Neuronal stem cell (in vitro differentiated cells): ENCODE measurements at regions not wholly inside any gene's neighbourhood (a gene's known extent, or its start where the extent isn't known, plus 50 kb on each side); places are given as distances from the start of the nearest gene placed in this dataset.

Source experiments
- DNase-seq: peaks from one replicate; pipeline ENCODE4 v3.0.0-alpha.2; 2013; ENCODE audit warnings: low spot score
- H2AFZ ChIP-seq: one replicate; pipeline ENCODE4 v1.6.1; 2013; ENCODE audit warnings: mild to moderate bottlenecking, low read length, inconsistent platforms
- H2AK5ac ChIP-seq: 2 replicates; pipeline ENCODE4 v1.6.1; 2013; ENCODE audit warnings: low read depth, mild to moderate bottlenecking, inconsistent platforms, low read length, moderate library complexity, mixed read lengths
- H2BK120ac ChIP-seq: 2 replicates; pipeline ENCODE4 v1.6.1; 2013; ENCODE audit warnings: low read depth, mild to moderate bottlenecking, inconsistent platforms, low read length, moderate library complexity, mixed read lengths
- H2BK12ac ChIP-seq: one replicate; pipeline ENCODE4 v1.6.1; 2013; ENCODE audit warnings: low read length, inconsistent platforms
- H2BK15ac ChIP-seq: 2 replicates; pipeline ENCODE4 v1.6.1; 2013; ENCODE audit warnings: mild to moderate bottlenecking, low read length, inconsistent platforms, mixed read lengths
- H2BK5ac ChIP-seq: one replicate; pipeline ENCODE4 v1.6.1; 2013; ENCODE audit warnings: inconsistent platforms, mild to moderate bottlenecking, low read length, moderate library complexity
- H3K14ac ChIP-seq: one replicate; pipeline ENCODE4 v1.6.1; 2013; ENCODE audit warnings: low read length, inconsistent platforms
- H3K18ac ChIP-seq: 2 replicates; pipeline ENCODE4 v1.6.1; 2013; ENCODE audit warnings: low read length, inconsistent platforms
- H3K23ac ChIP-seq: 2 replicates; pipeline ENCODE4 v1.6.1; 2013; ENCODE audit warnings: low read depth, mild to moderate bottlenecking, mixed read lengths, low read length, inconsistent platforms; ENCODE audit not compliant: poor library complexity
- H3K27ac ChIP-seq: replicated peaks from 3 replicates; pipeline ENCODE4 v1.5.1; 2013; ENCODE audit warnings: low read length, inconsistent platforms
- H3K27me3 ChIP-seq, 3 experiments: 2 replicates each; pipeline ENCODE4 v1.6.1; 2013; ENCODE audit warnings: low read length in 3 of 3, mild to moderate bottlenecking in 2 of 3, inconsistent platforms in 1 of 3, low read depth in 1 of 3, mixed read lengths in 1 of 3, moderate library complexity in 1 of 3; ENCODE audit not compliant: control insufficient read depth in 3 of 3, insufficient read depth in 3 of 3
- H3K36me3 ChIP-seq, 2 donors: replicated peaks in 1 of 2; 2 replicates each; pipeline ENCODE4 v1.6.1; 2013; ENCODE audit warnings: low read length in 2 of 2; ENCODE audit not compliant: control insufficient read depth in 2 of 2, insufficient read depth in 2 of 2
- H3K4ac ChIP-seq: 2 replicates; pipeline ENCODE4 v1.6.1; 2013; ENCODE audit warnings: inconsistent platforms, mild to moderate bottlenecking, low read length, moderate library complexity
- H3K4me1 ChIP-seq, 2 donors: 1 replicate in 1 of 2; 2 replicates in 1 of 2; pipeline ENCODE4 v1.6.1; 2013; ENCODE audit warnings: low read length in 2 of 2, low read depth in 1 of 2; ENCODE audit not compliant: control insufficient read depth in 2 of 2, insufficient read depth in 1 of 2
- H3K4me2 ChIP-seq: one replicate; pipeline ENCODE4 v1.6.1; 2013; ENCODE audit warnings: mild to moderate bottlenecking, low read length, inconsistent platforms; ENCODE audit not compliant: insufficient read depth, poor library complexity, severe bottlenecking
- H3K4me3 ChIP-seq, 2 donors: 2 replicates each; pipeline ENCODE4 v1.5.1; 2013; ENCODE audit warnings: low read length in 2 of 2, mild to moderate bottlenecking in 2 of 2, inconsistent platforms in 1 of 2, moderate library complexity in 1 of 2
- H3K79me1 ChIP-seq: one replicate; pipeline ENCODE4 v1.6.1; 2013; ENCODE audit warnings: low read depth, mild to moderate bottlenecking, inconsistent platforms, low read length, moderate library complexity
- H3K9ac ChIP-seq: one replicate; pipeline ENCODE4 v1.6.1; 2013; ENCODE audit warnings: mild to moderate bottlenecking, low read depth, low read length, inconsistent platforms; ENCODE audit not compliant: poor library complexity
- H3K9me3 ChIP-seq, 2 donors: replicated peaks in 1 of 2; 2 replicates each; pipeline versions ENCODE3 to v1.6.1; 2013; ENCODE audit warnings: low read length in 2 of 2, mild to moderate bottlenecking in 2 of 2, inconsistent platforms in 1 of 2, low read depth in 1 of 2, mixed read lengths in 1 of 2, moderate library complexity in 1 of 2; ENCODE audit not compliant: control insufficient read depth in 2 of 2, insufficient read depth in 1 of 2
- H4K8ac ChIP-seq: one replicate; pipeline ENCODE4 v1.6.1; 2013; ENCODE audit warnings: low read depth, mild to moderate bottlenecking, inconsistent platforms, low read length, moderate library complexity
- H4K91ac ChIP-seq: one replicate; pipeline ENCODE4 v1.6.1; 2013; ENCODE audit warnings: low read length, low read depth, mild to moderate bottlenecking, inconsistent platforms; ENCODE audit not compliant: poor library complexity
- WGBS, 2 donors: extraction: QIAGEN DNeasy Blood & Tissue Kit; methylation state at CpG; one replicate each; pipeline ENCODE4 v1.1.7; 2013; ENCODE audit warnings: missing lambda C conversion rate in 2 of 2, mixed read lengths in 1 of 2; ENCODE audit not compliant: insufficient read length in 2 of 2, insufficient replicate concordance in 1 of 2; ENCODE audit errors: extremely low coverage in 2 of 2; 5-methylcytosine and 5-hydroxymethylcytosine counted together

- Histone ChIP-seq H4K8ac (no peak overlapping the region), H2AK5ac (no peak overlapping the region), H3K23ac (no peak overlapping the region), H3K9ac (no peak overlapping the region), H3K27me3 (no peaks in the 10 kb centered on the region), H3K36me3 (no peaks in the 10 kb centered on the region), H2BK12ac (no peak overlapping the region), H3K4ac (no peak overlapping the region), H3K4me3 (no peak overlapping the region), H4K91ac (no peak overlapping the region), H2AFZ (no peak overlapping the region), H2BK15ac (no peak overlapping the region), H2BK120ac (no peak overlapping the region), H3K4me1 (no peaks in the 10 kb centered on the region), H3K27ac (no peak overlapping the region), H3K9me3 (no peaks in the 10 kb centered on the region), H3K4me2 (no peak overlapping the region), H3K14ac (no peak overlapping the region), H2BK5ac (no peak overlapping the region), H3K79me1 (no peaks in the 10 kb centered on the region), H3K18ac (no peak overlapping the region)
- DNase-seq = no peak
- WGBS, 2 donors = no CpG with 5 or more reads among the region's 1 CpG
Observed at GRCh38 chr9:15048772-15049171, 138.5 kb upstream of the FREM1 start.

- Histone ChIP-seq H3K27me3 (no peaks in the 10 kb centered on the region), H3K36me3 (no peaks in the 10 kb centered on the region), H2BK15ac (no peak overlapping the region), H2BK12ac (no peak overlapping the region), H3K18ac (no peak overlapping the region), H3K4ac (no peak overlapping the region), H3K4me3 (no peak overlapping the region), H2BK5ac (no peak overlapping the region), H3K4me1 (no peaks in the 10 kb centered on the region), H3K79me1 (no peaks in the 10 kb centered on the region), H3K9me3 (no peaks in the 10 kb centered on the region), H2BK120ac (no peak overlapping the region), H4K8ac (no peak overlapping the region), H2AFZ (no peak overlapping the region), H4K91ac (no peak overlapping the region), H2AK5ac (no peak overlapping the region), H3K23ac (no peak overlapping the region), H3K4me2 (no peak overlapping the region), H3K9ac (no peak overlapping the region), H3K27ac (no peak overlapping the region), H3K14ac (no peak overlapping the region)
- no peak for DNase-seq
- WGBS, 2 donors = 88% methylated on average over 1 of the region's 5 CpGs; no CpG with 5 or more reads in 1 of the 2 donors
Observed at GRCh38 chr9:15047028-15047551, 136.9 kb upstream of the FREM1 start.

- no peak overlapping the region for H2AK5ac ChIP-seq
- DNase-seq = no peak
- no peak overlapping the region for H2AFZ ChIP-seq
- H3K4me3 ChIP-seq = no peak overlapping the region
- no peak overlapping the region for H3K14ac ChIP-seq
- H3K9ac ChIP-seq = no peak overlapping the region
- H4K8ac ChIP-seq = no peak overlapping the region
- no peaks in the 10 kb centered on the region for H3K36me3 ChIP-seq
- H3K4me1 ChIP-seq = no peaks in the 10 kb centered on the region
- H2BK120ac ChIP-seq = no peak overlapping the region
- H3K27me3 ChIP-seq = no peaks in the 10 kb centered on the region
- H3K4ac ChIP-seq = no peak overlapping the region
- no peak overlapping the region for H3K27ac ChIP-seq
- no peaks in the 10 kb centered on the region for H3K79me1 ChIP-seq
- no CpG with 5 or more reads among the region's 4 CpGs for WGBS, 2 donors
- no peak overlapping the region for H4K91ac ChIP-seq
- H3K18ac ChIP-seq = no peak overlapping the region
- H3K9me3 ChIP-seq = no peaks in the 10 kb centered on the region
- no peak overlapping the region for H2BK5ac ChIP-seq
- no peak overlapping the region for H3K4me2 ChIP-seq
- H2BK15ac ChIP-seq = no peak overlapping the region
- no peak overlapping the region for H2BK12ac ChIP-seq
- no peak overlapping the region for H3K23ac ChIP-seq
Observed at GRCh38 chr9:15033316-15033715, 123.1 kb upstream of the FREM1 start.

- H3K23ac ChIP-seq = no peak overlapping the region
- H2AFZ ChIP-seq = no peak overlapping the region
- no peak overlapping the region for H2BK5ac ChIP-seq
- no peak overlapping the region for H2BK15ac ChIP-seq
- H2AK5ac ChIP-seq = no peak overlapping the region
- no peaks in the 10 kb centered on the region for H3K79me1 ChIP-seq
- H3K18ac ChIP-seq = no peak overlapping the region
- no CpG with 5 or more reads among the region's 1 CpG for WGBS, 2 donors
- H3K36me3 ChIP-seq = no peaks in the 10 kb centered on the region
- H3K27ac ChIP-seq = no peak overlapping the region
- no peaks in the 10 kb centered on the region for H3K4me1 ChIP-seq
- H4K8ac ChIP-seq = no peak overlapping the region
- H2BK120ac ChIP-seq = no peak overlapping the region
- no peak overlapping the region for H4K91ac ChIP-seq
- no peak overlapping the region for H3K4me2 ChIP-seq
- H3K4ac ChIP-seq = no peak overlapping the region
- no peak overlapping the region for H2BK12ac ChIP-seq
- no peak overlapping the region for H3K14ac ChIP-seq
- H3K9ac ChIP-seq = no peak overlapping the region
- no peaks in the 10 kb centered on the region for H3K9me3 ChIP-seq
- no peak for DNase-seq
- no peaks in the 10 kb centered on the region for H3K27me3 ChIP-seq
- H3K4me3 ChIP-seq = no peak overlapping the region
Observed at GRCh38 chr9:15032860-15033259, 122.6 kb upstream of the FREM1 start.
